ENCODE measurements at regions not wholly inside any gene's neighbourhood (a gene's known extent, or its start where the extent isn't known, plus 50 kb on each side); places are given as distances from the start of the nearest gene placed in this dataset.
"Not testable (repeated sequence)": the region's sequence is repeated elsewhere in the genome, so short reads cannot be mapped to it uniquely, and the experiment has no call there.

- FAIRE-seq, result no peak
Observed at GRCh38 chr5:56410696-56411095, 177.6 kb upstream of the ANKRD55 start.

GRCh38 chr5:56409331-56410190 is 176.4 kb upstream of the ANKRD55 start:
- FAIRE-seq, result no peak

- no peak for FAIRE-seq
Observed at GRCh38 chr5:56406838-56407237, 173.7 kb upstream of the ANKRD55 start.

- no peak for FAIRE-seq
Observed at GRCh38 chr5:56406221-56406620, 173.1 kb upstream of the ANKRD55 start.

- FAIRE-seq, result no peak
Observed at GRCh38 chr5:56405116-56405908, 172.2 kb upstream of the ANKRD55 start.

GRCh38 chr5:56402266-56403220 is 169.4 kb upstream of the ANKRD55 start:
- no peak for FAIRE-seq

- FAIRE-seq, result not testable (repeated sequence)
Observed at GRCh38 chr5:56397796-56398195, 164.7 kb upstream of the ANKRD55 start.

- FAIRE-seq, result no peak
Observed at GRCh38 chr5:56396634-56397033, 163.5 kb upstream of the ANKRD55 start.

- FAIRE-seq, result no peak
Observed at GRCh38 chr5:56389261-56389660, 156.1 kb upstream of the ANKRD55 start.

GRCh38 chr5:56388229-56388985 is 155.3 kb upstream of the ANKRD55 start:
- FAIRE-seq, result no peak

- FAIRE-seq, result no peak
Observed at GRCh38 chr5:56386046-56386445, 152.9 kb upstream of the ANKRD55 start.

- FAIRE-seq, result no peak
Observed at GRCh38 chr5:56384186-56384585, 151.1 kb upstream of the ANKRD55 start.

GRCh38 chr5:56383761-56384160 is 150.6 kb upstream of the ANKRD55 start:
- no peak for FAIRE-seq

GRCh38 chr5:56382896-56383295 is 149.8 kb upstream of the ANKRD55 start:
- FAIRE-seq, result no peak

- FAIRE-seq, result no peak
Observed at GRCh38 chr5:56377573-56377972, 144.4 kb upstream of the ANKRD55 start.

- FAIRE-seq, result no peak
Observed at GRCh38 chr5:56376128-56376527, 143.0 kb upstream of the ANKRD55 start.

GRCh38 chr5:56375011-56375410 is 141.9 kb upstream of the ANKRD55 start:
- no peak for FAIRE-seq

GRCh38 chr5:56372491-56372890 is 139.4 kb upstream of the ANKRD55 start:
- not testable (repeated sequence) for FAIRE-seq

GRCh38 chr5:56369361-56369811 is 136.3 kb upstream of the ANKRD55 start:
- no peak for FAIRE-seq

GRCh38 chr5:56367748-56368147 is 134.6 kb upstream of the ANKRD55 start:
- no peak for FAIRE-seq

GRCh38 chr5:56366986-56367385 is 133.9 kb upstream of the ANKRD55 start:
- no peak for FAIRE-seq

GRCh38 chr5:56361398-56361797 is 128.3 kb upstream of the ANKRD55 start:
- FAIRE-seq, result no peak
